GM18508 (cell line): ENCODE measurements at regions not wholly inside any gene's neighbourhood (a gene's known extent, or its start where the extent isn't known, plus 50 kb on each side); places are given as distances from the start of the nearest gene placed in this dataset.
A peak's percentile ranks its signal among the peaks of the same experiment; 100 is the strongest.
"Not testable (repeated sequence)": the region's sequence is repeated elsewhere in the genome, so short reads cannot be mapped to it uniquely, and the experiment has no call there.

ENCODE experiments used
- ATAC-seq: cut with Tn5 transposase; IDR thresholded peaks from one replicate; pipeline ENCODE4 v1.9.1; 2021; ENCODE audit warnings: moderate number of reproducible peaks; ENCODE audit not compliant: insufficient read depth, unreplicated experiment

GRCh38 chr9:72471096-72471495, 50.3 kb upstream of the TMC1 start:
- no peak for ATAC-seq

- ATAC-seq = no peak
These were observed 53.4 kb upstream of the TMC1 start for GRCh38 chr9:72467766-72468738.

GRCh38 chr9:72465593-72465984, 55.8 kb upstream of the TMC1 start:
- ATAC-seq = no peak

- peak; percentile 40 for ATAC-seq
These were observed 56.4 kb upstream of the TMC1 start for GRCh38 chr9:72464857-72465592.

GRCh38 chr9:72462340-72462739, 59.1 kb upstream of the TMC1 start:
- ATAC-seq = no peak

- ATAC-seq = no peak
These were observed 60.8 kb upstream of the TMC1 start for GRCh38 chr9:72460342-72461312.

- no peak for ATAC-seq
These were observed 62.1 kb upstream of the TMC1 start for GRCh38 chr9:72459308-72459707.

GRCh38 chr9:72458153-72458552, 63.3 kb upstream of the TMC1 start:
- no peak for ATAC-seq

- ATAC-seq = no peak
These were observed 64.0 kb upstream of the TMC1 start for GRCh38 chr9:72457366-72457765.

GRCh38 chr9:72454871-72455491, 66.4 kb upstream of the TMC1 start:
- ATAC-seq = no peak

GRCh38 chr9:72453797-72454196, 67.6 kb upstream of the TMC1 start:
- no peak for ATAC-seq

GRCh38 chr9:72446241-72446640, 75.2 kb upstream of the TMC1 start:
- not testable (repeated sequence) for ATAC-seq

GRCh38 chr9:72445306-72445995, 76.0 kb upstream of the TMC1 start:
- no peak for ATAC-seq

- ATAC-seq = no peak
These were observed 77.0 kb upstream of the TMC1 start for GRCh38 chr9:72444435-72444834.

- peak; percentile 92 for ATAC-seq
These were observed 77.6 kb upstream of the TMC1 start for GRCh38 chr9:72443855-72444254.

GRCh38 chr9:72441848-72442607, 77.0 kb upstream of the ZFAND5 start:
- no peak for ATAC-seq

- ATAC-seq = no peak
These were observed 76.2 kb upstream of the ZFAND5 start for GRCh38 chr9:72440992-72441847.

- ATAC-seq = no peak
These were observed 75.4 kb upstream of the ZFAND5 start for GRCh38 chr9:72440378-72440777.
